ENCODE measurements at regions not wholly inside any gene's neighbourhood (a gene's known extent, or its start where the extent isn't known, plus 50 kb on each side); places are given as distances from the start of the nearest gene placed in this dataset.

DNA sequence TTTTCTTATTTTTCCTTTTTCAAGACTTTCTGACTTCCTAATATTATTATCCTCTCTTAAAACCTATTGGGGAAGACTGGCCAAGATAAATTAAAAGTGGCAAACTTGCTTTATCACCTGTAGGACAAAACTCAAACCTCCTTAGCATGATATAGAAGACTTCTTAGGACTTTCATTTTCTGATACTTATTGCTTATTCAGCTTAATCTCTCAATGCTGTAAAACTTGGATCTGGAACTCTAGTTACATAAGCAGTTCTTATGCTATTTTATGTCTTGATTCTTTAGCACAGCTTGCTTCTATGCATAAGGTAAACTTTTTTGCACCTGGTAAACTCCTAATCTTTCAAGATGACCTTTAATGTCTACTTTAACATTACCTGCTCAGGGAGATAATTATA lies 382.3 kb upstream of the LRRC7 start:
- no peak for TF ChIP-seq ZBTB21 (CRISPR knock-in tag; IDR thresholded peaks at IDR 0.05; ENCODE audit: borderline replicate concordance)
- TF ChIP-seq FOXK1 (CRISPR knock-in tag; IDR thresholded peaks at IDR 0.05): no peak
- no peak for TF ChIP-seq HMGA2 (CRISPR knock-in tag; IDR thresholded peaks at IDR 0.05)
- TF ChIP-seq, protein P1, sequence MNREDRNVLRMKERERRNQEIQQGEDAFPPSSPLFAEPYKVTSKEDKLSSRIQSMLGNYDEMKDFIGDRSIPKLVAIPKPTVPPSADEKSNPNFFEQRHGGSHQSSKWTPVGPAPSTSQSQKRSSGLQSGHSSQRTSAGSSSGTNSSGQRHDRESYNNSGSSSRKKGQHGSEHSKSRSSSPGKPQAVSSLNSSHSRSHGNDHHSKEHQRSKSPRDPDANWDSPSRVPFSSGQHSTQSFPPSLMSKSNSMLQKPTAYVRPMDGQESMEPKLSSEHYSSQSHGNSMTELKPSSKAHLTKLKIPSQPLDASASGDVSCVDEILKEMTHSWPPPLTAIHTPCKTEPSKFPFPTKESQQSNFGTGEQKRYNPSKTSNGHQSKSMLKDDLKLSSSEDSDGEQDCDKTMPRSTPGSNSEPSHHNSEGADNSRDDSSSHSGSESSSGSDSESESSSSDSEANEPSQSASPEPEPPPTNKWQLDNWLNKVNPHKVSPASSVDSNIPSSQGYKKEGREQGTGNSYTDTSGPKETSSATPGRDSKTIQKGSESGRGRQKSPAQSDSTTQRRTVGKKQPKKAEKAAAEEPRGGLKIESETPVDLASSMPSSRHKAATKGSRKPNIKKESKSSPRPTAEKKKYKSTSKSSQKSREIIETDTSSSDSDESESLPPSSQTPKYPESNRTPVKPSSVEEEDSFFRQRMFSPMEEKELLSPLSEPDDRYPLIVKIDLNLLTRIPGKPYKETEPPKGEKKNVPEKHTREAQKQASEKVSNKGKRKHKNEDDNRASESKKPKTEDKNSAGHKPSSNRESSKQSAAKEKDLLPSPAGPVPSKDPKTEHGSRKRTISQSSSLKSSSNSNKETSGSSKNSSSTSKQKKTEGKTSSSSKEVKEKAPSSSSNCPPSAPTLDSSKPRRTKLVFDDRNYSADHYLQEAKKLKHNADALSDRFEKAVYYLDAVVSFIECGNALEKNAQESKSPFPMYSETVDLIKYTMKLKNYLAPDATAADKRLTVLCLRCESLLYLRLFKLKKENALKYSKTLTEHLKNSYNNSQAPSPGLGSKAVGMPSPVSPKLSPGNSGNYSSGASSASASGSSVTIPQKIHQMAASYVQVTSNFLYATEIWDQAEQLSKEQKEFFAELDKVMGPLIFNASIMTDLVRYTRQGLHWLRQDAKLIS (CRISPR knock-in tag; IDR thresholded peaks at IDR 0.05; ENCODE audit: borderline replicate concordance): no peak

DNA sequence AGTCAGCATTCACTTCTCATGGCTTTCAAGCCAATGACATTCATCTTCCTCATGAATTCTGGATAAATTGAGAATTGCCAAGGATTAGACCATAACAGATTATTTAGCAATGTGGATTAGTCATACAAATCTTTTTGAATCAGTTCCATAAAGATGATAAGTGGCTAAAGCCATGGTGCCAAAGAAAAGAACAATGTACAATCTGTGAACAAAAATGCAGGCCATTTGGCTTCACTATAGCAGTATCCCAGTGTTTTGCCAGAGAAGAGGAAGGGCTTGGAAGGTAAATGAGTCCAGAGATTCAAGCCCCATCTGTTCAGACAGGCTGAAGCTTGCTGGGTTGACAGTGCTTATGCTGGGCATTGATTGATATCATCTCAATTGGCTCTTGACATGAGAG lies 376.4 kb upstream of the LRRC7 start:
- H3K36me3 Mint-ChIP-seq: no peaks in the 10 kb centered on the region
- no peak for DNase-seq (ENCODE audit: low spot score)
- ChIA-PET CTCF (no interaction called here), POLR2A (no interaction called here)
- peaks cover 4% of the 10 kb centered on the region; the same call in 1 of the 2 replicates for H3K9me3 Mint-ChIP-seq
- no peak overlapping the region for H3K4me3 Mint-ChIP-seq
- TF ChIP-seq SP1 (CRISPR knock-in tag; conservative IDR thresholded peaks at IDR 0.05) (no peak), ETV6 (CRISPR knock-in tag; IDR thresholded peaks at IDR 0.05) (no peak), ZNF263 (CRISPR knock-in tag; IDR thresholded peaks at IDR 0.05; ENCODE audit: low read depth) (no peak), MYBL2 (CRISPR knock-in tag; IDR thresholded peaks at IDR 0.05) (no peak), CREB1 (CRISPR knock-in tag; IDR thresholded peaks at IDR 0.05) (no peak), FOXP1 (CRISPR knock-in tag; IDR thresholded peaks at IDR 0.05; ENCODE audit: borderline replicate concordance) (no peak), ZNF317 (CRISPR knock-in tag; IDR thresholded peaks at IDR 0.05; ENCODE audit: borderline replicate concordance, low read depth) (no peak)
- TF ChIP-seq, protein P2, sequence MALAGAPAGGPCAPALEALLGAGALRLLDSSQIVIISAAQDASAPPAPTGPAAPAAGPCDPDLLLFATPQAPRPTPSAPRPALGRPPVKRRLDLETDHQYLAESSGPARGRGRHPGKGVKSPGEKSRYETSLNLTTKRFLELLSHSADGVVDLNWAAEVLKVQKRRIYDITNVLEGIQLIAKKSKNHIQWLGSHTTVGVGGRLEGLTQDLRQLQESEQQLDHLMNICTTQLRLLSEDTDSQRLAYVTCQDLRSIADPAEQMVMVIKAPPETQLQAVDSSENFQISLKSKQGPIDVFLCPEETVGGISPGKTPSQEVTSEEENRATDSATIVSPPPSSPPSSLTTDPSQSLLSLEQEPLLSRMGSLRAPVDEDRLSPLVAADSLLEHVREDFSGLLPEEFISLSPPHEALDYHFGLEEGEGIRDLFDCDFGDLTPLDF (CRISPR knock-in tag; IDR thresholded peaks at IDR 0.05): no peak
- TF ChIP-seq, protein P3, sequence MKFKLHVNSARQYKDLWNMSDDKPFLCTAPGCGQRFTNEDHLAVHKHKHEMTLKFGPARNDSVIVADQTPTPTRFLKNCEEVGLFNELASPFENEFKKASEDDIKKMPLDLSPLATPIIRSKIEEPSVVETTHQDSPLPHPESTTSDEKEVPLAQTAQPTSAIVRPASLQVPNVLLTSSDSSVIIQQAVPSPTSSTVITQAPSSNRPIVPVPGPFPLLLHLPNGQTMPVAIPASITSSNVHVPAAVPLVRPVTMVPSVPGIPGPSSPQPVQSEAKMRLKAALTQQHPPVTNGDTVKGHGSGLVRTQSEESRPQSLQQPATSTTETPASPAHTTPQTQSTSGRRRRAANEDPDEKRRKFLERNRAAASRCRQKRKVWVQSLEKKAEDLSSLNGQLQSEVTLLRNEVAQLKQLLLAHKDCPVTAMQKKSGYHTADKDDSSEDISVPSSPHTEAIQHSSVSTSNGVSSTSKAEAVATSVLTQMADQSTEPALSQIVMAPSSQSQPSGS (CRISPR knock-in tag; IDR thresholded peaks at IDR 0.05; ENCODE audit: borderline replicate concordance, low read depth): no peak
- TF ChIP-seq, protein P4, sequence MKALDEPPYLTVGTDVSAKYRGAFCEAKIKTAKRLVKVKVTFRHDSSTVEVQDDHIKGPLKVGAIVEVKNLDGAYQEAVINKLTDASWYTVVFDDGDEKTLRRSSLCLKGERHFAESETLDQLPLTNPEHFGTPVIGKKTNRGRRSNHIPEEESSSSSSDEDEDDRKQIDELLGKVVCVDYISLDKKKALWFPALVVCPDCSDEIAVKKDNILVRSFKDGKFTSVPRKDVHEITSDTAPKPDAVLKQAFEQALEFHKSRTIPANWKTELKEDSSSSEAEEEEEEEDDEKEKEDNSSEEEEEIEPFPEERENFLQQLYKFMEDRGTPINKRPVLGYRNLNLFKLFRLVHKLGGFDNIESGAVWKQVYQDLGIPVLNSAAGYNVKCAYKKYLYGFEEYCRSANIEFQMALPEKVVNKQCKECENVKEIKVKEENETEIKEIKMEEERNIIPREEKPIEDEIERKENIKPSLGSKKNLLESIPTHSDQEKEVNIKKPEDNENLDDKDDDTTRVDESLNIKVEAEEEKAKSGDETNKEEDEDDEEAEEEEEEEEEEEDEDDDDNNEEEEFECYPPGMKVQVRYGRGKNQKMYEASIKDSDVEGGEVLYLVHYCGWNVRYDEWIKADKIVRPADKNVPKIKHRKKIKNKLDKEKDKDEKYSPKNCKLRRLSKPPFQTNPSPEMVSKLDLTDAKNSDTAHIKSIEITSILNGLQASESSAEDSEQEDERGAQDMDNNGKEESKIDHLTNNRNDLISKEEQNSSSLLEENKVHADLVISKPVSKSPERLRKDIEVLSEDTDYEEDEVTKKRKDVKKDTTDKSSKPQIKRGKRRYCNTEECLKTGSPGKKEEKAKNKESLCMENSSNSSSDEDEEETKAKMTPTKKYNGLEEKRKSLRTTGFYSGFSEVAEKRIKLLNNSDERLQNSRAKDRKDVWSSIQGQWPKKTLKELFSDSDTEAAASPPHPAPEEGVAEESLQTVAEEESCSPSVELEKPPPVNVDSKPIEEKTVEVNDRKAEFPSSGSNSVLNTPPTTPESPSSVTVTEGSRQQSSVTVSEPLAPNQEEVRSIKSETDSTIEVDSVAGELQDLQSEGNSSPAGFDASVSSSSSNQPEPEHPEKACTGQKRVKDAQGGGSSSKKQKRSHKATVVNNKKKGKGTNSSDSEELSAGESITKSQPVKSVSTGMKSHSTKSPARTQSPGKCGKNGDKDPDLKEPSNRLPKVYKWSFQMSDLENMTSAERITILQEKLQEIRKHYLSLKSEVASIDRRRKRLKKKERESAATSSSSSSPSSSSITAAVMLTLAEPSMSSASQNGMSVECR (CRISPR knock-in tag; IDR thresholded peaks at IDR 0.05; ENCODE audit: borderline replicate concordance): no peak
- TF ChIP-seq, protein P5, sequence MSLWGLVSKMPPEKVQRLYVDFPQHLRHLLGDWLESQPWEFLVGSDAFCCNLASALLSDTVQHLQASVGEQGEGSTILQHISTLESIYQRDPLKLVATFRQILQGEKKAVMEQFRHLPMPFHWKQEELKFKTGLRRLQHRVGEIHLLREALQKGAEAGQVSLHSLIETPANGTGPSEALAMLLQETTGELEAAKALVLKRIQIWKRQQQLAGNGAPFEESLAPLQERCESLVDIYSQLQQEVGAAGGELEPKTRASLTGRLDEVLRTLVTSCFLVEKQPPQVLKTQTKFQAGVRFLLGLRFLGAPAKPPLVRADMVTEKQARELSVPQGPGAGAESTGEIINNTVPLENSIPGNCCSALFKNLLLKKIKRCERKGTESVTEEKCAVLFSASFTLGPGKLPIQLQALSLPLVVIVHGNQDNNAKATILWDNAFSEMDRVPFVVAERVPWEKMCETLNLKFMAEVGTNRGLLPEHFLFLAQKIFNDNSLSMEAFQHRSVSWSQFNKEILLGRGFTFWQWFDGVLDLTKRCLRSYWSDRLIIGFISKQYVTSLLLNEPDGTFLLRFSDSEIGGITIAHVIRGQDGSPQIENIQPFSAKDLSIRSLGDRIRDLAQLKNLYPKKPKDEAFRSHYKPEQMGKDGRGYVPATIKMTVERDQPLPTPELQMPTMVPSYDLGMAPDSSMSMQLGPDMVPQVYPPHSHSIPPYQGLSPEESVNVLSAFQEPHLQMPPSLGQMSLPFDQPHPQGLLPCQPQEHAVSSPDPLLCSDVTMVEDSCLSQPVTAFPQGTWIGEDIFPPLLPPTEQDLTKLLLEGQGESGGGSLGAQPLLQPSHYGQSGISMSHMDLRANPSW (CRISPR knock-in tag; conservative IDR thresholded peaks at IDR 0.05; ENCODE audit: low read depth): no peak
- TF ChIP-seq, protein P6, sequence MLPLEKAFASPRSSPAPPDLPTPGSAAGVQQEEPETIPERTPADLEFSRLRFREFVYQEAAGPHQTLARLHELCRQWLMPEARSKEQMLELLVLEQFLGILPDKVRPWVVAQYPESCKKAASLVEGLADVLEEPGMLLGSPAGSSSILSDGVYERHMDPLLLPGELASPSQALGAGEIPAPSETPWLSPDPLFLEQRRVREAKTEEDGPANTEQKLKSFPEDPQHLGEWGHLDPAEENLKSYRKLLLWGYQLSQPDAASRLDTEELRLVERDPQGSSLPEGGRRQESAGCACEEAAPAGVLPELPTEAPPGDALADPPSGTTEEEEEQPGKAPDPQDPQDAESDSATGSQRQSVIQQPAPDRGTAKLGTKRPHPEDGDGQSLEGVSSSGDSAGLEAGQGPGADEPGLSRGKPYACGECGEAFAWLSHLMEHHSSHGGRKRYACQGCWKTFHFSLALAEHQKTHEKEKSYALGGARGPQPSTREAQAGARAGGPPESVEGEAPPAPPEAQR (CRISPR knock-in tag; IDR thresholded peaks at IDR 0.05): no peak
- TF ChIP-seq, protein P7, sequence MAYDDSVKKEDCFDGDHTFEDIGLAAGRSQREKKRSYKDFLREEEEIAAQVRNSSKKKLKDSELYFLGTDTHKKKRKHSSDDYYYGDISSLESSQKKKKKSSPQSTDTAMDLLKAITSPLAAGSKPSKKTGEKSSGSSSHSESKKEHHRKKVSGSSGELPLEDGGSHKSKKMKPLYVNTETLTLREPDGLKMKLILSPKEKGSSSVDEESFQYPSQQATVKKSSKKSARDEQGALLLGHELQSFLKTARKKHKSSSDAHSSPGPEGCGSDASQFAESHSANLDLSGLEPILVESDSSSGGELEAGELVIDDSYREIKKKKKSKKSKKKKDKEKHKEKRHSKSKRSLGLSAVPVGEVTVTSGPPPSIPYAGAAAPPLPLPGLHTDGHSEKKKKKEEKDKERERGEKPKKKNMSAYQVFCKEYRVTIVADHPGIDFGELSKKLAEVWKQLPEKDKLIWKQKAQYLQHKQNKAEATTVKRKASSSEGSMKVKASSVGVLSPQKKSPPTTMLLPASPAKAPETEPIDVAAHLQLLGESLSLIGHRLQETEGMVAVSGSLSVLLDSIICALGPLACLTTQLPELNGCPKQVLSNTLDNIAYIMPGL (CRISPR knock-in tag; IDR thresholded peaks at IDR 0.05): no peak
- no peak overlapping the region for H3K27ac Mint-ChIP-seq
- H3K27me3 Mint-ChIP-seq (ENCODE audit: low read depth): no peaks in the 10 kb centered on the region
- H3K4me1 Mint-ChIP-seq: no peaks in the 10 kb centered on the region
- ATAC-seq: no peak

More for the DNA sequence above, 382.3 kb upstream of the LRRC7 start:
- no peak for DNase-seq (ENCODE audit: low spot score)
- Mint-ChIP-seq H3K9me3 (peaks cover 4% of the 10 kb centered on the region; the same call in 1 of the 2 replicates), H3K4me1 (peaks cover 7% of the 10 kb centered on the region; the same call in 1 of the 2 replicates), H3K27me3 (ENCODE audit: low read depth) (no peaks in the 10 kb centered on the region), H3K4me3 (no peak overlapping the region), H3K36me3 (no peaks in the 10 kb centered on the region), H3K27ac (no peak overlapping the region)
- POLR2A ChIA-PET: no interaction called here
- CTCF ChIA-PET: no interaction called here
- no peak for ATAC-seq

Measured in WTC11 (cell line).